ENCODE measurements at regions not wholly inside any gene's neighbourhood (a gene's known extent, or its start where the extent isn't known, plus 50 kb on each side); places are given as distances from the start of the nearest gene placed in this dataset.

GRCh38 chr13:80979035-80979641, 638.2 kb upstream of the SPRY2 start:
- no peaks in the 10 kb centered on the region for H3K9me3 ChIP-seq (ENCODE audit: low read depth, low read length)
- H3K36me3 ChIP-seq (ENCODE audit: insufficient read depth, low read length): no peaks in the 10 kb centered on the region
- H3K27ac ChIP-seq: no peak overlapping the region
- TF ChIP-seq POLR2AphosphoS5 (IDR thresholded peaks at IDR 0.05; ENCODE audit: borderline replicate concordance, low read depth, low read length): no peak
- TF ChIP-seq FOXP2 (optimal IDR thresholded peaks at IDR 0.05; ENCODE audit: control extremely low read depth, extremely low read length, insufficient read depth): no peak
- no peak for TF ChIP-seq EZH2 (IDR thresholded peaks at IDR 0.05)
- H3K9ac ChIP-seq (ENCODE audit: insufficient read length): no peak overlapping the region
- H3K4me3 ChIP-seq: no peak overlapping the region
- DNase-seq (ENCODE audit: low read depth, low spot score): peak; percentile 66

- TF ChIP-seq POLR2AphosphoS5 (IDR thresholded peaks at IDR 0.05; ENCODE audit: borderline replicate concordance, low read depth, low read length): no peak
- no peak for TF ChIP-seq FOXP2 (optimal IDR thresholded peaks at IDR 0.05; ENCODE audit: control extremely low read depth, extremely low read length, insufficient read depth)
- no peak for TF ChIP-seq EZH2 (IDR thresholded peaks at IDR 0.05)
Measured at GRCh38 chr13:80977168-80977567, 636.2 kb upstream of the SPRY2 start.

GRCh38 chr13:80975903-80976302, 635.0 kb upstream of the SPRY2 start:
- TF ChIP-seq FOXP2 (optimal IDR thresholded peaks at IDR 0.05; ENCODE audit: control extremely low read depth, extremely low read length, insufficient read depth) (no peak), EZH2 (IDR thresholded peaks at IDR 0.05) (no peak), POLR2AphosphoS5 (IDR thresholded peaks at IDR 0.05; ENCODE audit: borderline replicate concordance, low read depth, low read length) (no peak)
- no peaks in the 10 kb centered on the region for H3K36me3 ChIP-seq (ENCODE audit: insufficient read depth, low read length)
- H3K9me3 ChIP-seq (ENCODE audit: low read depth, low read length): no peaks in the 10 kb centered on the region
- DNase-seq (ENCODE audit: low read depth, low spot score): no peak
- H3K4me3 ChIP-seq: no peak overlapping the region
- H3K9ac ChIP-seq (ENCODE audit: insufficient read length): no peak overlapping the region
- no peak overlapping the region for H3K27ac ChIP-seq

More at GRCh38 chr13:80977168-80977567, 636.2 kb upstream of the SPRY2 start:
- Histone ChIP-seq H3K36me3 (ENCODE audit: insufficient read depth, low read length) (no peaks in the 10 kb centered on the region), H3K4me3 (no peak overlapping the region), H3K9ac (ENCODE audit: insufficient read length) (no peak overlapping the region), H3K9me3 (ENCODE audit: low read depth, low read length) (no peaks in the 10 kb centered on the region), H3K27ac (no peak overlapping the region)
- no peak for DNase-seq (ENCODE audit: low read depth, low spot score)

- TF ChIP-seq FOXP2 (optimal IDR thresholded peaks at IDR 0.05; ENCODE audit: control extremely low read depth, extremely low read length, insufficient read depth) (no peak), POLR2AphosphoS5 (IDR thresholded peaks at IDR 0.05; ENCODE audit: borderline replicate concordance, low read depth, low read length) (no peak), EZH2 (IDR thresholded peaks at IDR 0.05) (no peak)
- no peak overlapping the region for H3K4me3 ChIP-seq
- DNase-seq (ENCODE audit: low read depth, low spot score): no peak
- H3K9me3 ChIP-seq (ENCODE audit: low read depth, low read length): no peaks in the 10 kb centered on the region
- no peak overlapping the region for H3K27ac ChIP-seq
- no peak overlapping the region for H3K9ac ChIP-seq (ENCODE audit: insufficient read length)
- no peaks in the 10 kb centered on the region for H3K36me3 ChIP-seq (ENCODE audit: insufficient read depth, low read length)
Measured at GRCh38 chr13:80973721-80974120, 632.8 kb upstream of the SPRY2 start.

GRCh38 chr13:80972857-80973478, 632.0 kb upstream of the SPRY2 start:
- Histone ChIP-seq H3K36me3 (ENCODE audit: insufficient read depth, low read length) (no peaks in the 10 kb centered on the region), H3K27ac (no peak overlapping the region), H3K4me3 (no peak overlapping the region), H3K9me3 (ENCODE audit: low read depth, low read length) (no peaks in the 10 kb centered on the region), H3K9ac (ENCODE audit: insufficient read length) (no peak overlapping the region)
- TF ChIP-seq EZH2 (IDR thresholded peaks at IDR 0.05) (no peak), POLR2AphosphoS5 (IDR thresholded peaks at IDR 0.05; ENCODE audit: borderline replicate concordance, low read depth, low read length) (no peak), FOXP2 (optimal IDR thresholded peaks at IDR 0.05; ENCODE audit: control extremely low read depth, extremely low read length, insufficient read depth) (no peak)
- no peak for DNase-seq (ENCODE audit: low read depth, low spot score)

- TF ChIP-seq EZH2 (IDR thresholded peaks at IDR 0.05) (no peak), FOXP2 (optimal IDR thresholded peaks at IDR 0.05; ENCODE audit: control extremely low read depth, extremely low read length, insufficient read depth) (no peak), POLR2AphosphoS5 (IDR thresholded peaks at IDR 0.05; ENCODE audit: borderline replicate concordance, low read depth, low read length) (no peak)
- no peak for DNase-seq (ENCODE audit: low read depth, low spot score)
- Histone ChIP-seq H3K36me3 (ENCODE audit: insufficient read depth, low read length) (no peaks in the 10 kb centered on the region), H3K4me3 (no peak overlapping the region), H3K9me3 (ENCODE audit: low read depth, low read length) (no peaks in the 10 kb centered on the region), H3K27ac (no peak overlapping the region), H3K9ac (ENCODE audit: insufficient read length) (no peak overlapping the region)
Measured at GRCh38 chr13:80965097-80965496, 624.2 kb upstream of the SPRY2 start.

GRCh38 chr13:80962855-80963254, 621.9 kb upstream of the SPRY2 start:
- Histone ChIP-seq H3K4me3 (no peak overlapping the region), H3K27ac (no peak overlapping the region), H3K9ac (ENCODE audit: insufficient read length) (no peak overlapping the region), H3K9me3 (ENCODE audit: low read depth, low read length) (no peaks in the 10 kb centered on the region), H3K36me3 (ENCODE audit: insufficient read depth, low read length) (no peaks in the 10 kb centered on the region)
- TF ChIP-seq FOXP2 (optimal IDR thresholded peaks at IDR 0.05; ENCODE audit: control extremely low read depth, extremely low read length, insufficient read depth): no peak
- TF ChIP-seq EZH2 (IDR thresholded peaks at IDR 0.05): no peak
- no peak for TF ChIP-seq POLR2AphosphoS5 (IDR thresholded peaks at IDR 0.05; ENCODE audit: borderline replicate concordance, low read depth, low read length)
- DNase-seq (ENCODE audit: low read depth, low spot score): no peak

GRCh38 chr13:80962173-80962572, 621.2 kb upstream of the SPRY2 start:
- DNase-seq (ENCODE audit: low read depth, low spot score): no peak
- Histone ChIP-seq H3K36me3 (ENCODE audit: insufficient read depth, low read length) (no peaks in the 10 kb centered on the region), H3K9me3 (ENCODE audit: low read depth, low read length) (no peaks in the 10 kb centered on the region), H3K4me3 (no peak overlapping the region), H3K9ac (ENCODE audit: insufficient read length) (no peak overlapping the region), H3K27ac (no peak overlapping the region)
- no peak for TF ChIP-seq FOXP2 (optimal IDR thresholded peaks at IDR 0.05; ENCODE audit: control extremely low read depth, extremely low read length, insufficient read depth)
- TF ChIP-seq POLR2AphosphoS5 (IDR thresholded peaks at IDR 0.05; ENCODE audit: borderline replicate concordance, low read depth, low read length): no peak
- no peak for TF ChIP-seq EZH2 (IDR thresholded peaks at IDR 0.05)

Measured in SK-N-MC (cell line).